Sigmoid colon (tissue), 6 donors: ENCODE measurements at regions not wholly inside any gene's neighbourhood (a gene's known extent, or its start where the extent isn't known, plus 50 kb on each side); places are given as distances from the start of the nearest gene placed in this dataset.

Experiments
- DNase-seq: peaks from one replicate; pipeline ENCODE4 v3.0.0-alpha.2; 2019
- H3K27ac ChIP-seq, 4 donors: fragments of 200-600 bp; sonication (generic); one replicate each; pipeline ENCODE4 v1.5.1; 2016 to 2019; ENCODE audit warnings: mild to moderate bottlenecking in 1 of 4
- H3K27me3 ChIP-seq, 3 donors: fragments of 200-600 bp; sonication (generic); one replicate each; pipeline ENCODE4 v1.5.1; 2019; ENCODE audit warnings: mild to moderate bottlenecking in 1 of 3
- H3K36me3 ChIP-seq, 4 donors: fragments of 200-600 bp; sonication (generic); one replicate each; pipeline ENCODE4 v1.5.1; 2016 to 2019
- H3K4me1 ChIP-seq, 4 donors: fragments of 200-600 bp; sonication (generic); one replicate each; pipeline ENCODE4 v1.5.1; 2017 to 2019
- H3K4me3 ChIP-seq, 4 donors: fragments of 200-600 bp; sonication (generic); one replicate each; pipeline ENCODE4 v1.5.1; 2017 to 2019; ENCODE audit warnings: mild to moderate bottlenecking in 2 of 4, moderate library complexity in 1 of 4
- H3K9me3 ChIP-seq, 4 donors: fragments of 200-600 bp in 3 of 4; sonication (generic) in 3 of 4; one replicate each; pipeline versions ENCODE4 v1.5.1 to v1.6.1; 2013 to 2019
- CTCF ChIP-seq, 4 experiments: fragments of 450-650 bp in 3 of 4; fragments of 200-600 bp in 1 of 4; IDR thresholded peaks; one replicate each; pipeline ENCODE4 v1.5.1; 2016 to 2019; ENCODE audit warnings: antibody characterized with exemption in 4 of 4, mild to moderate bottlenecking in 3 of 4, moderate library complexity in 2 of 4
- EP300 ChIP-seq, 4 donors: sonication (generic); formaldehyde crosslinking; IDR thresholded peaks; one replicate each; pipeline ENCODE4 v1.6.1; 2017; ENCODE audit warnings: antibody characterized with exemption in 4 of 4
- POLR2A ChIP-seq, 2 donors: fragments of 450-650 bp; IDR thresholded peaks; one replicate each; pipeline ENCODE4 v1.6.1; 2016; ENCODE audit warnings: antibody characterized with exemption in 2 of 2, mild to moderate bottlenecking in 2 of 2, moderate library complexity in 2 of 2
- POLR2AphosphoS5 ChIP-seq, 4 donors: sonication (generic); formaldehyde crosslinking; IDR thresholded peaks; one replicate each; pipeline ENCODE4 v1.6.1; 2017; ENCODE audit warnings: antibody characterized with exemption in 4 of 4
- WGBS, 2 donors: extraction: QIAGEN DNeasy Blood & Tissue Kit; methylation state at CpG; one replicate each; pipeline ENCODE4 v1.1.7; 2013; 5-methylcytosine and 5-hydroxymethylcytosine counted together
- intact Hi-C: fragments of 100-400 bp; cut with DNase I; formaldehyde crosslinking; loops from one replicate; pipeline ENCODE4 v1.15.1; 2023
- donor health status: healthy with polysubstance abuse.
- donor health status: healthy.

GRCh38 chr6:137413482-137413881 is 80.7 kb downstream of the OLIG3 start:
- H3K27me3 ChIP-seq = peaks cover 0 to 10% (median 0%) of the 10 kb centered on the region in 3 donors
- no peak overlapping the region for H3K4me3 ChIP-seq
- H3K27ac ChIP-seq = no peak overlapping the region
- 70 to 74% methylated on average over 3 of the region's 3 CpGs for WGBS, 2 donors
- H3K9me3 ChIP-seq = no peaks in the 10 kb centered on the region
- peaks cover 0 to 10% (median 4%) of the 10 kb centered on the region in 4 donors for H3K4me1 ChIP-seq
- DNase-seq = no peak
- intact Hi-C loops = loop anchor here (10.0 kb wide), 1 partner anchor 149 kb away; no protein-coding TSS in a partner anchor
- no peak for TF ChIP-seq POLR2A (IDR thresholded peaks at IDR 0.05)
- no peak for TF ChIP-seq POLR2AphosphoS5 (IDR thresholded peaks at IDR 0.05)
- TF ChIP-seq CTCF (IDR thresholded peaks at IDR 0.05) = no peak
- TF ChIP-seq EP300 (IDR thresholded peaks at IDR 0.05) = no peak
- H3K36me3 ChIP-seq = no peaks in the 10 kb centered on the region

- H3K27me3 ChIP-seq = peaks cover 0 to 10% (median 0%) of the 10 kb centered on the region in 3 donors
- no peaks in the 10 kb centered on the region for H3K36me3 ChIP-seq
- WGBS, 2 donors = 80 to 86% methylated on average over 4 of the region's 4 CpGs
- H3K4me1 ChIP-seq = peaks cover 0 to 10% (median 4%) of the 10 kb centered on the region in 4 donors
- no peak overlapping the region for H3K27ac ChIP-seq
- DNase-seq = no peak
- H3K9me3 ChIP-seq = no peaks in the 10 kb centered on the region
- no peak overlapping the region for H3K4me3 ChIP-seq
- intact Hi-C loops = loop anchor here (10.0 kb wide), 1 partner anchor 148 kb away; no protein-coding TSS in a partner anchor
- TF ChIP-seq POLR2AphosphoS5 (IDR thresholded peaks at IDR 0.05) (no peak), CTCF (IDR thresholded peaks at IDR 0.05) (no peak), EP300 (IDR thresholded peaks at IDR 0.05) (no peak), POLR2A (IDR thresholded peaks at IDR 0.05) (no peak)
Observed at GRCh38 chr6:137412562-137412961, 81.6 kb downstream of the OLIG3 start.

GRCh38 chr6:137409266-137409777 is 84.9 kb downstream of the OLIG3 start:
- H3K36me3 ChIP-seq = no peaks in the 10 kb centered on the region
- no peak overlapping the region for H3K27ac ChIP-seq
- peaks cover 0 to under 1% (median under 1%) of the 10 kb centered on the region in 4 donors for H3K4me1 ChIP-seq
- no peak for TF ChIP-seq POLR2AphosphoS5 (IDR thresholded peaks at IDR 0.05)
- peaks cover 0 to 1% (median 0%) of the 10 kb centered on the region in 4 donors for H3K9me3 ChIP-seq
- WGBS, 2 donors = 59 to 72% methylated on average over 2 of the region's 2 CpGs
- no peak overlapping the region for H3K4me3 ChIP-seq
- intact Hi-C loops = no loop called here
- H3K27me3 ChIP-seq = peaks cover 0 to 10% (median 0%) of the 10 kb centered on the region in 3 donors
- no peak for DNase-seq

GRCh38 chr6:137407816-137408215 is 86.4 kb downstream of the OLIG3 start:
- 87 to 91% methylated on average over 1 of the region's 1 CpG for WGBS, 2 donors
- DNase-seq = no peak

GRCh38 chr6:137405806-137406205 is 88.4 kb downstream of the OLIG3 start:
- Histone ChIP-seq H3K36me3 (no peaks in the 10 kb centered on the region), H3K4me3 (no peak overlapping the region), H3K4me1 (no peaks in the 10 kb centered on the region), H3K9me3 (peaks cover 0 to 1% (median 0%) of the 10 kb centered on the region in 4 donors), H3K27ac (no peak overlapping the region), H3K27me3 (no peaks in the 10 kb centered on the region)
- intact Hi-C loops = no loop called here
- no peak for DNase-seq
- TF ChIP-seq EP300 (IDR thresholded peaks at IDR 0.05) (no peak), POLR2A (IDR thresholded peaks at IDR 0.05) (no peak), CTCF (IDR thresholded peaks at IDR 0.05) (no peak), POLR2AphosphoS5 (IDR thresholded peaks at IDR 0.05) (no peak)

More at GRCh38 chr6:137407816-137408215, 86.4 kb downstream of the OLIG3 start:
- Histone ChIP-seq H3K27me3 (peaks cover 0 to 10% (median 0%) of the 10 kb centered on the region in 3 donors), H3K4me1 (no peaks in the 10 kb centered on the region), H3K9me3 (peaks cover 0 to 1% (median 0%) of the 10 kb centered on the region in 4 donors), H3K36me3 (no peaks in the 10 kb centered on the region), H3K4me3 (no peak overlapping the region), H3K27ac (no peak overlapping the region)
- no peak for TF ChIP-seq POLR2A (IDR thresholded peaks at IDR 0.05)
- TF ChIP-seq EP300 (IDR thresholded peaks at IDR 0.05) = no peak
- TF ChIP-seq CTCF (IDR thresholded peaks at IDR 0.05) = no peak
- no peak for TF ChIP-seq POLR2AphosphoS5 (IDR thresholded peaks at IDR 0.05)
- intact Hi-C loops = no loop called here
